Left ventricle myocardium inferior (tissue), 1 donor: ENCODE measurements at regions not wholly inside any gene's neighbourhood (a gene's known extent, or its start where the extent isn't known, plus 50 kb on each side); places are given as distances from the start of the nearest gene placed in this dataset.

Source experiments
- DNase-seq: peaks from one replicate; pipeline ENCODE4 v3.0.0-alpha.2; 2020
- H3K27ac ChIP-seq: fragments of 200-600 bp; replicated peaks from 2 replicates; pipeline ENCODE4 v1.8.0; 2021
- H3K27me3 ChIP-seq: fragments of 200-600 bp; 2 replicates; pipeline ENCODE4 v1.8.0; 2021; ENCODE audit warnings: low read depth
- H3K36me3 ChIP-seq: fragments of 200-600 bp; 2 replicates; pipeline ENCODE4 v1.8.0; 2021
- H3K4me1 ChIP-seq: fragments of 200-600 bp; 2 replicates; pipeline ENCODE4 v1.8.0; 2021
- H3K4me3 ChIP-seq: fragments of 200-600 bp; 2 replicates; pipeline ENCODE4 v1.8.0; 2021; ENCODE audit warnings: mild to moderate bottlenecking, moderate library complexity
- H3K9me3 ChIP-seq: fragments of 200-600 bp; replicated peaks from 2 replicates; pipeline ENCODE4 v1.8.0; 2021
- intact Hi-C: fragments of 100-400 bp; cut with micrococcal nuclease; formaldehyde crosslinking; loops from one replicate; pipeline ENCODE4 v1.11.0; 2022
- TF ChIP-seq, protein P1 (sequence below): fragments of 200-600 bp; IDR thresholded peaks from 2 replicates; pipeline ENCODE4 v1.8.0; 2021; ENCODE audit warnings: antibody characterized with exemption, mild to moderate bottlenecking, borderline replicate concordance
- donor health status: DM: no; HTN: yes; CAD: no; lungs with severe emphysema.

GRCh38 chr13:80559944-80560343 is 219.0 kb upstream of the SPRY2 start:
- TF ChIP-seq, protein P1, sequence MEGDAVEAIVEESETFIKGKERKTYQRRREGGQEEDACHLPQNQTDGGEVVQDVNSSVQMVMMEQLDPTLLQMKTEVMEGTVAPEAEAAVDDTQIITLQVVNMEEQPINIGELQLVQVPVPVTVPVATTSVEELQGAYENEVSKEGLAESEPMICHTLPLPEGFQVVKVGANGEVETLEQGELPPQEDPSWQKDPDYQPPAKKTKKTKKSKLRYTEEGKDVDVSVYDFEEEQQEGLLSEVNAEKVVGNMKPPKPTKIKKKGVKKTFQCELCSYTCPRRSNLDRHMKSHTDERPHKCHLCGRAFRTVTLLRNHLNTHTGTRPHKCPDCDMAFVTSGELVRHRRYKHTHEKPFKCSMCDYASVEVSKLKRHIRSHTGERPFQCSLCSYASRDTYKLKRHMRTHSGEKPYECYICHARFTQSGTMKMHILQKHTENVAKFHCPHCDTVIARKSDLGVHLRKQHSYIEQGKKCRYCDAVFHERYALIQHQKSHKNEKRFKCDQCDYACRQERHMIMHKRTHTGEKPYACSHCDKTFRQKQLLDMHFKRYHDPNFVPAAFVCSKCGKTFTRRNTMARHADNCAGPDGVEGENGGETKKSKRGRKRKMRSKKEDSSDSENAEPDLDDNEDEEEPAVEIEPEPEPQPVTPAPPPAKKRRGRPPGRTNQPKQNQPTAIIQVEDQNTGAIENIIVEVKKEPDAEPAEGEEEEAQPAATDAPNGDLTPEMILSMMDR, result no peak
- intact Hi-C loops, result no loop called here
- DNase-seq, result no peak
- H3K36me3 ChIP-seq, result no peaks in the 10 kb centered on the region
- H3K27ac ChIP-seq, result no peak overlapping the region
- peaks cover 9% of the 10 kb centered on the region for H3K4me1 ChIP-seq
- no peak overlapping the region for H3K4me3 ChIP-seq
- H3K9me3 ChIP-seq, result no peaks in the 10 kb centered on the region
- no peaks in the 10 kb centered on the region for H3K27me3 ChIP-seq

DNA sequence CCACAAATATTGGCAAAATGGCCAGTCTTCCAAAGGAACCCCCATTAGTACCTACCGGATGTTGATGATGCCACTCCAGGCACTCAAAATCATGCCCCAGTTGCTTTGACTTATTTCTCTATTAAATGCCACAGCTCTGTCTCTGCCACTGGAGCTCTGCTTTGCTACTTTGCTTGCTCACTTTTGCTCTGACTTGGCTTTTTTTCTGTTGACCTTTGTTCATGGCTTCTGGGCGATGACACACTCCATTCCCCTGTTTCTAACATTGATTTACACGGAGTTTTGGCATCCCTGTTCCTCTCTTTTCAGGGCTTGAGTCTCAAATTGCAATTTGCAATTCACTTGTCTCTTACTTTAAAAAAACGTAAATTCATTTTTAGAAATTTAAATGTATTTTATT is 217.1 kb upstream of the SPRY2 start:
- TF ChIP-seq, protein P1, result no peak
- no peak overlapping the region for H3K4me3 ChIP-seq
- peaks cover 10% of the 10 kb centered on the region for H3K4me1 ChIP-seq
- no peaks in the 10 kb centered on the region for H3K27me3 ChIP-seq
- no peak overlapping the region for H3K27ac ChIP-seq
- intact Hi-C loops, result no loop called here
- H3K36me3 ChIP-seq, result no peaks in the 10 kb centered on the region
- H3K9me3 ChIP-seq, result no peaks in the 10 kb centered on the region
- no peak for DNase-seq

GRCh38 chr13:80555796-80556678 is 215.1 kb upstream of the SPRY2 start:
- Histone ChIP-seq H3K27me3 (no peaks in the 10 kb centered on the region), H3K36me3 (no peaks in the 10 kb centered on the region), H3K9me3 (no peaks in the 10 kb centered on the region), H3K27ac (no peak overlapping the region), H3K4me3 (no peak overlapping the region), H3K4me1 (peaks cover 19% of the 10 kb centered on the region)
- no peak for DNase-seq
- TF ChIP-seq, protein P1, result no peak
- intact Hi-C loops, result no loop called here

DNA sequence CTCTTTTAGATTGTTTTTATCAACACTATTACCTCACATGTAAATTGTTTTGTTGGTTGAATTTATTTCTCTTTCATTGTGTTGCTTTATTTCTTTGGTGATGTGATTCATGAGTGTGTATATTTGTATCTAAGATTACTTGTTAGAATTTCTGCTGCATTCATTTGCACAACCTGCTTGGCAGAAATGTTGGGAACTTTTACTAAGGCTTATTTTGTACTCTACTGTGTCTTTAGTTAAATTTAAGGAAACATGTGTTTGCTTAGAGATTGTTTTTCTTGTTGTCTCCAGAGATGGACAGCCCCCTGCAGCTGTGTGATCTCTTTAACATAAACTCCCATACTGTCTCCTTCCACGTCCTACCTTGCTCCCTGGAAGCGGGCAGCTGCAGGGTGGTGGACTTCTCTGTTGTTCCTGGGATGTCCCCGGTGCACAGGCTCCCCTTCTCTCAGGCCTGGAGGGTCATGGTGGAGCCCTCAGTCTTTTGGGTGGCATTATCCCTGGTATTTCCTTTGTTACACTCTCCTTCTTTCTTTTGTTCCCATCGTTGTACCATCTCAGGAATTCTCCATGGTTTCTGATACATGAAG is 212.0 kb upstream of the SPRY2 start:
- TF ChIP-seq, protein P1, result no peak
- no peak overlapping the region for H3K4me3 ChIP-seq
- no peak for DNase-seq
- peak overlapping the region; percentile 73 for H3K27ac ChIP-seq
- H3K27me3 ChIP-seq, result no peaks in the 10 kb centered on the region
- intact Hi-C loops, result no loop called here
- H3K9me3 ChIP-seq, result no peaks in the 10 kb centered on the region
- no peaks in the 10 kb centered on the region for H3K36me3 ChIP-seq
- peaks cover 34% of the 10 kb centered on the region for H3K4me1 ChIP-seq

DNA sequence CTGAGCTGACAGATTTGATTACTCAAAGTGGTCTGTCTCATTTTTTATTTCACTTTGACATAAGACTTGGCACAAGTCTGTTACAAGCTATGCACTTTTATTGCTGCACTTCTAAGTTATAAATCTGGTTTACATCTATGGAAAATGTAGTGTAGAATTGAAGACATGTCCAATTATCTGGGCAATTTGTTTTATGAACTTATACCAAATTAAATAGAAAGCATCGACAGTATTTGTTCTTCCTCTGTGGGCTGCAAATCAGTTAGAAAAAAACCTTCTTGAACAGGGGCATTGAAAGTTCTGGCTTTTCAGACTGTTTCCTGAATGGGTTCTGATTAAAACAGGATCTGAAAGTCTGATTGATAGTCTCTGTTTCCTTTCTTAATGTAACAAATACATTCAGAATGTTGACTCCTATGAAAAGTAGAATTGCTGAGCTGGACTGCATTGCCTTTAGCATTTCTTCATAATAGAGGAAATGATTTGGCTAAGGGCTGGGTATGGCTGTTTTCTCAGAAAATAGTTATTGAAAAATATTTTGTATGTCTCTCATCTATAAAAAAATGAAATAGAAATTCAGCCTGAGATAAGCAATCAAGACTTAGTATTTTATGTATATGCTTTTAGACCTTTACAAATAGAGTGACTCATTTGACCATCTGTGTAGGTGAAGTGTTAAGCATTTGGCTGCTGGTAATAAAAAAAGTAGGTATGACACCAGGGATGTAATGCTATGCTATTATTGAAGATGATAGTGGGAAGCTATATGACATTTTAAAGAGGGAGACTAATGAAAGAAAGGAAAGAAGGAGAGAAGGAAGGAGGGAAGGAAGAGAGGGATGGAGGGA is 210.9 kb upstream of the SPRY2 start:
- peak overlapping the region; percentile 73 for H3K27ac ChIP-seq
- H3K4me3 ChIP-seq, result no peak overlapping the region
- no peaks in the 10 kb centered on the region for H3K9me3 ChIP-seq
- H3K27me3 ChIP-seq, result no peaks in the 10 kb centered on the region
- DNase-seq, result no peak
- no peaks in the 10 kb centered on the region for H3K36me3 ChIP-seq
- TF ChIP-seq, protein P1, result no peak
- intact Hi-C loops, result no loop called here
- peaks cover 44% of the 10 kb centered on the region for H3K4me1 ChIP-seq
